ENCODE measurements at regions not wholly inside any gene's neighbourhood (a gene's known extent, or its start where the extent isn't known, plus 50 kb on each side); places are given as distances from the start of the nearest gene placed in this dataset.

- no peak for TF ChIP-seq CTCF (IDR thresholded peaks at IDR 0.05 in 8 of 11, conservative IDR thresholded peaks at IDR 0.05 in 3 of 11)
- peaks cover 0 to 4% (median 0%) of the 10 kb centered on the region in 8 donors for H3K9me3 ChIP-seq
- intact Hi-C loops (cut with DNase I; ENCODE audit: low total_unique reads): no loop called here
- H3K4me3 ChIP-seq: no peak overlapping the region
- H3K4me1 ChIP-seq: no peaks in the 10 kb centered on the region
- no peak for DNase-seq
- H3K27me3 ChIP-seq (replicated peaks in 1 of 7): no peaks in the 10 kb centered on the region
- H3K36me3 ChIP-seq: no peaks in the 10 kb centered on the region
- H3K27ac ChIP-seq: no peak overlapping the region
These were observed 234.5 kb downstream of the IPO8 start for GRCh38 chr12:30461026-30461615.

GRCh38 chr12:30458453-30458852 lies 237.2 kb downstream of the IPO8 start:
- Histone ChIP-seq H3K27me3 (replicated peaks in 1 of 7) (no peaks in the 10 kb centered on the region), H3K36me3 (no peaks in the 10 kb centered on the region), H3K4me1 (no peaks in the 10 kb centered on the region), H3K27ac (no peak overlapping the region), H3K9me3 (peaks cover 0 to 4% (median 0%) of the 10 kb centered on the region in 8 donors), H3K4me3 (no peak overlapping the region)
- TF ChIP-seq POLR2A (IDR thresholded peaks at IDR 0.05): no peak
- TF ChIP-seq POLR2AphosphoS5 (IDR thresholded peaks at IDR 0.05): no peak
- TF ChIP-seq CTCF (IDR thresholded peaks at IDR 0.05 in 8 of 11, conservative IDR thresholded peaks at IDR 0.05 in 3 of 11): no peak
- 81 to 93% (median 86%) methylated on average over 3 of the region's 3 CpGs for WGBS, 5 donors
- intact Hi-C loops (cut with DNase I; ENCODE audit: low total_unique reads): no loop called here
- DNase-seq: no peak

- no peak for TF ChIP-seq POLR2AphosphoS5 (IDR thresholded peaks at IDR 0.05)
- peak in 4 of 11 experiments; percentile 11 to 40 (median 27) for TF ChIP-seq CTCF (IDR thresholded peaks at IDR 0.05 in 8 of 11, conservative IDR thresholded peaks at IDR 0.05 in 3 of 11)
- H3K27ac ChIP-seq: peak overlapping the region in 7 of 8 donors; percentile 36 to 66 (median 56)
- no peaks in the 10 kb centered on the region for H3K36me3 ChIP-seq
- no peak for DNase-seq
- peaks cover 0 to 4% (median 0%) of the 10 kb centered on the region in 8 donors for H3K9me3 ChIP-seq
- H3K4me3 ChIP-seq: no peak overlapping the region
- H3K27me3 ChIP-seq (replicated peaks in 1 of 7): no peaks in the 10 kb centered on the region
- H3K4me1 ChIP-seq: no peaks in the 10 kb centered on the region
- 43 to 54% (median 49%) methylated on average over 3 of the region's 3 CpGs for WGBS, 5 donors
- intact Hi-C loops (cut with DNase I; ENCODE audit: low total_unique reads): no loop called here
These were observed 237.9 kb downstream of the IPO8 start for GRCh38 chr12:30457621-30458289.

GRCh38 chr12:30450872-30451271 lies 244.8 kb downstream of the IPO8 start:
- no peak for TF ChIP-seq POLR2A (IDR thresholded peaks at IDR 0.05)
- TF ChIP-seq POLR2AphosphoS5 (IDR thresholded peaks at IDR 0.05): no peak
- TF ChIP-seq CTCF (IDR thresholded peaks at IDR 0.05 in 8 of 11, conservative IDR thresholded peaks at IDR 0.05 in 3 of 11): no peak

More at GRCh38 chr12:30450872-30451271, 244.8 kb downstream of the IPO8 start:
- intact Hi-C loops (cut with DNase I; ENCODE audit: low total_unique reads): no loop called here
- Histone ChIP-seq H3K4me1 (no peaks in the 10 kb centered on the region), H3K4me3 (no peak overlapping the region), H3K36me3 (no peaks in the 10 kb centered on the region), H3K27ac (no peak overlapping the region), H3K9me3 (peaks cover 0 to 29% (median 24%) of the 10 kb centered on the region in 8 donors), H3K27me3 (replicated peaks in 1 of 7) (no peaks in the 10 kb centered on the region)
- DNase-seq: no peak
- 73 to 87% (median 77%) methylated on average over 2 of the region's 2 CpGs for WGBS, 5 donors

Measured in spleen (tissue), 11 donors.